ENCODE measurements at regions not wholly inside any gene's neighbourhood (a gene's known extent, or its start where the extent isn't known, plus 50 kb on each side); places are given as distances from the start of the nearest gene placed in this dataset.

DNA sequence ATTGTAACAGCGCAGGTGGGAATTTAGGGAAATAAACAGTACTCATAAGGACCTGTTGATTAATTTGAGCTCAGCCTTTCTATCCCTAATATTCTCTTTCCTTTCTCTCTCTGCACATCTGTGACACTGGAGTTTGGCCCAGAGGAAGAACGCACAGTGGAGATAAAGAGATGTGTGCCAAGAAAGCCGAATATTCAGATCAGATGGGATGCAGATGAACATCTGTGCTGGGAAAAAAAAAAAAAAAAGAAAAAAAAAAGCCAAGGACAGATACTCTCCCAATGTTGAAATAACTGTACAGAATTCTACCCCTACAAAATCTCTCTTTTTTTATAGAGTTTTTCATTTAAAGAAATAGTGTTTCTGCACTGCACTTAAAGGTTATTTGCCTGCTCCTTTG lies 485.4 kb downstream of the KCNJ2 start:
- WGBS (ENCODE audit: insufficient coverage): no CpG with 5 or more reads among the region's 3 CpGs
- H3K9me3 Mint-ChIP-seq (ENCODE audit: insufficient read depth): no peaks in the 10 kb centered on the region
- no peak overlapping the region for H3K9ac ChIP-seq (ENCODE audit: low read length)
- H3K36me3 ChIP-seq (replicated peaks in 1 of 2; ENCODE audit: control extremely low read depth in 1 of 2, control insufficient read depth in 1 of 2, extremely low read depth in 1 of 2, insufficient read depth in 2 of 2, low read length in 1 of 2): no peaks in the 10 kb centered on the region
- POLR2A ChIA-PET: no interaction called here
- intact Hi-C loops (cut with micrococcal nuclease): no loop called here
- H3K4me2 ChIP-seq (replicated peaks; ENCODE audit: low read depth, low read length, poor library complexity, severe bottlenecking): no peak overlapping the region
- H3K9me3 ChIP-seq (ENCODE audit: control extremely low read depth in 1 of 3, control insufficient read depth in 2 of 3, insufficient read depth in 1 of 3, low read length in 2 of 3): no peaks in the 10 kb centered on the region
- DNase-seq (no peak), ATAC-seq (ENCODE audit: low read depth) (no peak)
- no peak overlapping the region for H3K4me3 ChIP-seq (ENCODE audit: control extremely low read depth in 1 of 5, extremely low read depth in 1 of 5, insufficient read depth in 1 of 5, low read depth in 2 of 5, low read length in 4 of 5)
- no peaks in the 10 kb centered on the region for H3K79me2 ChIP-seq (ENCODE audit: control insufficient read depth, insufficient read depth, low read length)
- no peak overlapping the region for H2AFZ ChIP-seq (ENCODE audit: insufficient read depth, low read depth, low read length, poor library complexity, severe bottlenecking)
- no peaks in the 10 kb centered on the region for H3K27me3 ChIP-seq (replicated peaks in 1 of 4; ENCODE audit: control extremely low read depth in 1 of 4, control insufficient read depth in 3 of 4, insufficient read depth in 4 of 4, low read length in 3 of 4)
- H3K4me3 Mint-ChIP-seq: no peak overlapping the region
- H3K27ac ChIP-seq (ENCODE audit: low read length in 2 of 2): no peak overlapping the region
- no peaks in the 10 kb centered on the region for H3K4me1 Mint-ChIP-seq
- H3K4me1 ChIP-seq (ENCODE audit: control insufficient read depth in 2 of 2, insufficient read depth in 2 of 2, low read length in 2 of 2): no peaks in the 10 kb centered on the region
- CTCF ChIA-PET: no interaction called here
- no peak overlapping the region for H3K27ac Mint-ChIP-seq
- H4K20me1 ChIP-seq (ENCODE audit: control insufficient read depth, insufficient read depth, low read length, poor library complexity, severe bottlenecking): no peaks in the 10 kb centered on the region
- H3K27me3 Mint-ChIP-seq: no peaks in the 10 kb centered on the region
- TF ChIP-seq, protein P1, sequence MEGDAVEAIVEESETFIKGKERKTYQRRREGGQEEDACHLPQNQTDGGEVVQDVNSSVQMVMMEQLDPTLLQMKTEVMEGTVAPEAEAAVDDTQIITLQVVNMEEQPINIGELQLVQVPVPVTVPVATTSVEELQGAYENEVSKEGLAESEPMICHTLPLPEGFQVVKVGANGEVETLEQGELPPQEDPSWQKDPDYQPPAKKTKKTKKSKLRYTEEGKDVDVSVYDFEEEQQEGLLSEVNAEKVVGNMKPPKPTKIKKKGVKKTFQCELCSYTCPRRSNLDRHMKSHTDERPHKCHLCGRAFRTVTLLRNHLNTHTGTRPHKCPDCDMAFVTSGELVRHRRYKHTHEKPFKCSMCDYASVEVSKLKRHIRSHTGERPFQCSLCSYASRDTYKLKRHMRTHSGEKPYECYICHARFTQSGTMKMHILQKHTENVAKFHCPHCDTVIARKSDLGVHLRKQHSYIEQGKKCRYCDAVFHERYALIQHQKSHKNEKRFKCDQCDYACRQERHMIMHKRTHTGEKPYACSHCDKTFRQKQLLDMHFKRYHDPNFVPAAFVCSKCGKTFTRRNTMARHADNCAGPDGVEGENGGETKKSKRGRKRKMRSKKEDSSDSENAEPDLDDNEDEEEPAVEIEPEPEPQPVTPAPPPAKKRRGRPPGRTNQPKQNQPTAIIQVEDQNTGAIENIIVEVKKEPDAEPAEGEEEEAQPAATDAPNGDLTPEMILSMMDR (IDR thresholded peaks at IDR 0.05): no peak
- no peak for TF ChIP-seq EZH2 (IDR thresholded peaks at IDR 0.05; ENCODE audit: borderline replicate concordance, insufficient read depth, low read depth, low read length, poor library complexity, severe bottlenecking)

DNA sequence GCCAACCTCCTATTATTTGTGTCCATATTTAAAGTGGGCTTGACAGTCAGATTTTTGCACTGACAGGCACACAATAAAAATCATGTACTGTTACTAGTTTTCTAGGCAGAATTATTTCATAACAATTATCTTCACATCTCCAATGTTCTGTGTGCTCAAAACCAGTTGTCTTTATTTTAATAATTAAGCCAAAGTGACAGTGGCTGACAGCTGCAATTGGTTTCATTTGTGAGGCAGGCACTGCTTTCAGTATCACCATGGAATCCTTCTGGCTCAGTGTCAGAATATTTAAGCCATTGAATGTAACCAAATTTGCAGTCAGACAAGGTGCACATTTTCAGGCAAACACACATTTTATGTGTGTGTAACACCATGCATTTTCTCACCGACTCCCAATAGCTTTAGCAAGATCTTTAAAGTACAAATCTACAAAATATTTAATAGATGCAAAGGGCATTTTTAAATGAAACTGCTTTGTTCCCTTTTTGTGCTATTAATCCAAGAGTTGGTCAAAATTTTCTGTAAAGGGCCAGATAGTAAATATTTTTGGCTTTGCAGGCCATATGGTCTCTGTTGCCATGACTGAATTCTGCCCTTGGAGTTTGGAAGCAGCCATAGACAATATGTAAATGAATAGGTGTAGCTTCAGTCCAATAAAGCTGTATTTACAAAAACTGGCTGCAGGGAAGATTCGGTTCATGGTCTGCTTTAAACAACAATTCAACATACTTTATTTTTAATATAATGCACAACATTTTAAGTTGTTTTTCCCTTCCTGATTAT lies 486.0 kb downstream of the KCNJ2 start:
- H3K4me2 ChIP-seq (replicated peaks; ENCODE audit: low read depth, low read length, poor library complexity, severe bottlenecking): no peak overlapping the region

More for the DNA sequence above, 486.0 kb downstream of the KCNJ2 start:
- Histone ChIP-seq H3K9ac (ENCODE audit: low read length) (no peak overlapping the region), H3K4me3 (ENCODE audit: control extremely low read depth in 1 of 5, extremely low read depth in 1 of 5, insufficient read depth in 1 of 5, low read depth in 2 of 5, low read length in 4 of 5) (no peak overlapping the region), H3K27ac (ENCODE audit: low read length in 2 of 2) (no peak overlapping the region), H3K9me3 (ENCODE audit: control extremely low read depth in 1 of 3, control insufficient read depth in 2 of 3, insufficient read depth in 1 of 3, low read length in 2 of 3) (no peaks in the 10 kb centered on the region), H2AFZ (ENCODE audit: insufficient read depth, low read depth, low read length, poor library complexity, severe bottlenecking) (no peak overlapping the region), H3K79me2 (ENCODE audit: control insufficient read depth, insufficient read depth, low read length) (no peaks in the 10 kb centered on the region), H3K4me1 (ENCODE audit: control insufficient read depth in 2 of 2, insufficient read depth in 2 of 2, low read length in 2 of 2) (no peaks in the 10 kb centered on the region), H3K27me3 (replicated peaks in 1 of 4; ENCODE audit: control extremely low read depth in 1 of 4, control insufficient read depth in 3 of 4, insufficient read depth in 4 of 4, low read length in 3 of 4) (no peaks in the 10 kb centered on the region), H4K20me1 (ENCODE audit: control insufficient read depth, insufficient read depth, low read length, poor library complexity, severe bottlenecking) (no peaks in the 10 kb centered on the region), H3K36me3 (replicated peaks in 1 of 2; ENCODE audit: control extremely low read depth in 1 of 2, control insufficient read depth in 1 of 2, extremely low read depth in 1 of 2, insufficient read depth in 2 of 2, low read length in 1 of 2) (no peaks in the 10 kb centered on the region)
- WGBS (ENCODE audit: insufficient coverage): no CpG with 5 or more reads among the region's 2 CpGs
- Mint-ChIP-seq H3K27me3 (no peaks in the 10 kb centered on the region), H3K4me3 (no peak overlapping the region), H3K27ac (no peak overlapping the region), H3K9me3 (ENCODE audit: insufficient read depth) (no peaks in the 10 kb centered on the region), H3K4me1 (no peaks in the 10 kb centered on the region)
- ATAC-seq (ENCODE audit: low read depth): no peak
- ChIA-PET CTCF (no interaction called here), POLR2A (no interaction called here)
- intact Hi-C loops (cut with micrococcal nuclease): no loop called here
- no peak for DNase-seq
- no peak for TF ChIP-seq EZH2 (IDR thresholded peaks at IDR 0.05; ENCODE audit: borderline replicate concordance, insufficient read depth, low read depth, low read length, poor library complexity, severe bottlenecking)
- TF ChIP-seq, protein P1 (IDR thresholded peaks at IDR 0.05): no peak

Measured in B cell (primary cell).